GM13976 (cell line): ENCODE measurements at regions not wholly inside any gene's neighbourhood (a gene's known extent, or its start where the extent isn't known, plus 50 kb on each side); places are given as distances from the start of the nearest gene placed in this dataset.
A peak's percentile ranks its signal among the peaks of the same experiment; 100 is the strongest.

Experiments
- DNase-seq: peaks from one replicate; pipeline ENCODE4 v3.0.0; 2012; ENCODE audit warnings: low spot score
- CTCF ChIP-seq: IDR thresholded peaks from 2 replicates; pipeline ENCODE4 v1.5.1; 2012; ENCODE audit warnings: borderline replicate concordance, mild to moderate bottlenecking; ENCODE audit not compliant: insufficient read depth; ENCODE audit errors: extremely low read depth, missing control alignments, control extremely low read depth
- in situ Hi-C: fragments of 300-500 bp; cut with MboI; formaldehyde crosslinking; loops from one replicate; pipeline ENCODE4 v1.12.0; 2022; ENCODE audit warnings: low sequenced_read_pairs, mixed read lengths, inconsistent platforms; ENCODE audit not compliant: unreplicated experiment

- DNase-seq = no peak
- in situ Hi-C loops = no loop called here
- no peak for TF ChIP-seq CTCF
These were observed 201.2 kb upstream of the PIK3C3 start for GRCh38 chr18:41753826-41754225.

DNA sequence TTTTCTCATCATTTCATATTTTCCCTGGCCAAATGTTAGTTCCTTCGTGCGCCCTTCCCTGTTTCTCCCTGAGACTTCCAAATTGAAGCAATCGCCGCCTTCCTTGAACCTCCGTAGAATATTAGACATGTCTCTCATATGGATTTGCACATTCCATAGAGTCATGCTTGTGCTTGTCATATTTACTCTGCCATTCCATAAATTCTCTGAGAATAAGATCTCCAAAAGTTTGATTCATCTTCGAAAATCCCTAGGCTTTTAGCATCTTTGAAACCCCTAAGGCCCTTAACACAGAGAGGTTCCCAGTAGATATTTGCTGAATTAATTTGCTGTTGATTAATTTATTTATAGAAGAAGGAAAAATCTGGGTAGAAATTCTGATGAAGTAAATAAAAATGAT lies 202.2 kb upstream of the PIK3C3 start:
- in situ Hi-C loops = no loop called here
- DNase-seq = no peak
- no peak for TF ChIP-seq CTCF

DNA sequence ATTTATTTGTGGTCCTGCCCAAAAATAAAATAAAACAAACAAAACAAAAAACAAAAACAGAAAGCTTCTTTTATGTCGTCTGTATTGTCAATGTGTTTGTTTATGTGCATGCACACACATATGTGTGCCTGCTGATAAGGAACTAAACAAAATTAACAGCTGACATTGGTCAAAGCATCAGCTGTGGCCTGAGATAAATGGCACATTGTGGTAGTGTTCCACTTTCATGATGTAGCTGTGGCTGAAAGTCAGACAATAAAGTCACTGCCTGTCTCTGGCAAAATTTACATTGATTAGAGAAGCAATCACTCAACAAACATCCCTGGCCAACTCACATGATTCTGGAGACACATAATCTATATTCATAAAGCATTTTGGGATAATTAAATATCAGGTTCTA lies 203.4 kb upstream of the PIK3C3 start:
- no peak for TF ChIP-seq CTCF
- DNase-seq = no peak
- in situ Hi-C loops = no loop called here

DNA sequence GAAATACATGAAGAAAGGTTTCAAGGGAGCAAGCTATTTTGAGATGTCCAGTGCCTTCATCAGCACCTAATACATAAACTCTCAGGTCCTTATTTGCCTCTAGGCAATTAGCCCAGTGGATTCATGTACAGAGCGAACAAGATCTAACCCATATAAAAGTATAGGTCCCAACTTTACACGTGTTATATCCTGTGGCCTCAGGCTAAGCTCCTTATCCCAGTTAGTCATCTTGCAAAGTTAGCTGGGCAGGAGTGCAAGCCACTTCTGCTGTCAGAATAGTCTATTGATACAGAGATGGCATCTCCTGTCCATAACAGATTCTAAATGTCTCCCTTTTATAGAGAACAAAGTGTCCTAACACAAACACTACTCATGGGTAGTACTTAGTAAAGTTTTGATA lies 203.9 kb upstream of the PIK3C3 start:
- no peak for DNase-seq
- in situ Hi-C loops = no loop called here
- TF ChIP-seq CTCF = no peak

GRCh38 chr18:41747723-41748242 lies 207.3 kb upstream of the PIK3C3 start:
- in situ Hi-C loops = no loop called here
- no peak for TF ChIP-seq CTCF
- no peak for DNase-seq

DNA sequence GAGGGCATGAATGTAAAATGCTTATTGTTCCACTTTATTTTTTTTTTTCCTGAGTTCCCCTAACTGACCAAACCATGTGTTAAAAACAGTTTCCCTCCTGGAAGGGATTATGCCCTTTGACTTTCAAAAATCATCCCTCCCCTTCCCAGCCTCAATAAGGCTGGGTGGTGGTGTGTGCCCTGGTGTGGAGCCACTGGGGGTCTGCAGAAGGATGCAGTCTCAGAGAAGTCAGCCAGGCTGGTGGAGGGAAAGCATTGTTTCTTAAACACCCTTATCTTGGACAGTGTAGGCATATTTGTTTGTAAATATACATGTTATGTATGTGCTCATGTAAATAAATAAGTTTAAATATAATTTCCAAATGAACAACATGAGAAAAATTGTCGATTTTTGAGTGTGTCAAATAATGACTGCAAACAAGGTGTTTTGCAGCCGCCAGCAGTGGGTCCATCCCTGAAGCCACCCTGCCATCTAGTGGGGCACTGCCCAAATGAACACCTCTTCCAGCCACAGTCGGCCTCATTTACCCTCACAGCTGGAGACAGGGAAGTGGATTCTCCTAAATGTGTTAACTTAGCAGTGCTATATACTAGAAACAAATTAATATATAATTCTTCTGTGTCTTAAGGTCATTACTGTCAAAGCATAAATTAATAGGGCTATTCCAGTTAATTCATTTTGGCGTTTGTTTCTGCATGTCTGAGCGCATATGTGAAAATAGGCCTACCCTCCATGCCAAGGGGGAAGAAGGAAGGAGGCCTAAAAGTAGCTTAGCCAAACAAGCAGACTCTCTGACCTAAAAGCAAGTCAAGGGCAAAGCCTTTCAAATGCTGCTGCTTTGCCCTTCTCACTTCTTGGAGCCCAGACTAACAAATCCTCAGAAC lies 209.6 kb upstream of the PIK3C3 start:
- peak; percentile 30 for TF ChIP-seq CTCF
- peak; percentile 34 for DNase-seq
- in situ Hi-C loops = no loop called here
